ENCODE measurements at regions not wholly inside any gene's neighbourhood (a gene's known extent, or its start where the extent isn't known, plus 50 kb on each side); places are given as distances from the start of the nearest gene placed in this dataset.

DNA sequence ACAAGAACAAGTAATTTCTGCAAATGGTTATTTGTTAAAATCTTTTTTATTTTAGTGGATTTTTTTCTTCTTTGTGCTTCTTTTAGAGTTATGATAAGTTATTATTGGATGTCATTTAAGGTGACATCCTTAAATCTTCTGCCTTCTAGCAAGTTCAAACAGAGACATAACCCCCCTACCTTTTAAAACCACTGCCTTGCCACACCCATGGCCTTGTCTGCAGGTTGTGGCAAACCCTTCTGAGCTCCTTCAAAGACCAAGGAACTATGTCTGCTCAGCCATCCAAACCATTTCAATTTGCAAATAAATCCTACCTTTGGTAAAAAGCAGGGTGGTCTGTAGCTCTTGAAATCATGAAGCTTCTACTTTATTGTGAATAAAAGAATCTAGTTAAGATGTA, 241.6 kb downstream of the FAM76B start:
- no peaks in the 10 kb centered on the region for H3K4me1 ChIP-seq
- no peak overlapping the region for H3K27ac ChIP-seq
- H3K36me3 ChIP-seq: no peaks in the 10 kb centered on the region
- H3K4me3 ChIP-seq: no peak overlapping the region
- DNase-seq: no peak
- no peak for ATAC-seq
- TF ChIP-seq, protein P1, sequence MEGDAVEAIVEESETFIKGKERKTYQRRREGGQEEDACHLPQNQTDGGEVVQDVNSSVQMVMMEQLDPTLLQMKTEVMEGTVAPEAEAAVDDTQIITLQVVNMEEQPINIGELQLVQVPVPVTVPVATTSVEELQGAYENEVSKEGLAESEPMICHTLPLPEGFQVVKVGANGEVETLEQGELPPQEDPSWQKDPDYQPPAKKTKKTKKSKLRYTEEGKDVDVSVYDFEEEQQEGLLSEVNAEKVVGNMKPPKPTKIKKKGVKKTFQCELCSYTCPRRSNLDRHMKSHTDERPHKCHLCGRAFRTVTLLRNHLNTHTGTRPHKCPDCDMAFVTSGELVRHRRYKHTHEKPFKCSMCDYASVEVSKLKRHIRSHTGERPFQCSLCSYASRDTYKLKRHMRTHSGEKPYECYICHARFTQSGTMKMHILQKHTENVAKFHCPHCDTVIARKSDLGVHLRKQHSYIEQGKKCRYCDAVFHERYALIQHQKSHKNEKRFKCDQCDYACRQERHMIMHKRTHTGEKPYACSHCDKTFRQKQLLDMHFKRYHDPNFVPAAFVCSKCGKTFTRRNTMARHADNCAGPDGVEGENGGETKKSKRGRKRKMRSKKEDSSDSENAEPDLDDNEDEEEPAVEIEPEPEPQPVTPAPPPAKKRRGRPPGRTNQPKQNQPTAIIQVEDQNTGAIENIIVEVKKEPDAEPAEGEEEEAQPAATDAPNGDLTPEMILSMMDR (IDR thresholded peaks at IDR 0.05): no peak
- intact Hi-C loops (cut with DNase I): no loop called here
- H3K9me3 ChIP-seq: no peaks in the 10 kb centered on the region
- no peaks in the 10 kb centered on the region for H3K27me3 ChIP-seq

DNA sequence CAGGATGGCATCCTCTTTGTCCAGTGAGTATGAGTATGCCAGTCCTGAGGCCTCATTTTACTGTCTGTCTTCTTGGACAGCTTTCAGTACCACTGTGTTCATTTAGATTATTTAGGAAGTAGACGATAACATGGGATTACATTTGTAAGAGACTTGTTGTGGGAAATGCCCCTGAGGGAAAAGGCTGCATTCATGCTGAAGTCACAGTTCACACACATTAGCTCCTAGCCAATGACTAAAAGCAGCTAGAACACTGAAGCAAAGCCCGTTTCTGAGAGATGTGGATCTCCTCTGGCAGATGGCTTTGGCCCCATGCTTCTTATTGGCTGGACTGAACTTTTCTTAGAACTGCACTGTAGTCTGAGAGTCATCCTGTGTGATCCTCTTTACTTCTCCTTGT, 242.4 kb downstream of the FAM76B start:
- Histone ChIP-seq H3K27me3 (no peaks in the 10 kb centered on the region), H3K27ac (no peak overlapping the region), H3K36me3 (no peaks in the 10 kb centered on the region), H3K4me1 (no peaks in the 10 kb centered on the region), H3K4me3 (no peak overlapping the region), H3K9me3 (no peaks in the 10 kb centered on the region)
- DNase-seq (no peak), ATAC-seq (no peak)
- intact Hi-C loops (cut with DNase I): no loop called here
- TF ChIP-seq, protein P1 (IDR thresholded peaks at IDR 0.05): no peak

DNA sequence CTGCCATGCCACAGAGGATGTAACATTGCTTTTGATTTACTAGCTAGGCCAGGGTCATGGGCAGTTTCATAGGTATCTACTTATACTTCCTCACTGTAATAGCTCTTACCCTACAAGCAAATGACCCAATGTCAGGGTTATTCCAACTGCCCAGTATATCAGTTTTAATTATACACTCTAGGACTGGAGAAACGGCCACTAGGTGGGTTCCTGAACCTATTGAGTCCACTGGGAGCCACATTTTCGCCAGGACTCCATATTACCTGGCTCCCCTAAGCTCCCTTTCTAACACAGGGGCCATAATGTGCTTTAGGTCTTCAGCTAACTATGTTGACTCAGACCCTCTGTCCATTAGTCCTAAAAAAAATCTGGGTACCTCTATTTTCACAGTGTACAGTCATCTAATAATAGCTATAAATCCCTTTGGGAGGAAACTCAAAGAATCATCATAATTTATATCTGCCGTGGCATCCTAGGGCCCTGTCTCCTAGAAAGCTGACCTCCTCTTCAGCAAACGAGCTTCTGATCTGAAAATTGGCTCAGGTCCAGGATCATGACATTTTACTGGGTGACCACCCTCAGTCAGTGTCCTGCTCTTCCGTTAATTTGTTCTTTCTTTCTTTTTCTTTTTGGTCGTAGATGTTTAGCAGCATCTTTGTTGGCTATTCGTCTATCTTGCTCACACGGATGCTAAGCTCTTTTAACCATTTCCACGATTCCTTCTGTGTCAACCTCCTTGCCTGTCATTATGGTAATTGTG, 244.3 kb downstream of the FAM76B start:
- Histone ChIP-seq H3K4me1 (no peaks in the 10 kb centered on the region), H3K27ac (no peak overlapping the region), H3K36me3 (no peaks in the 10 kb centered on the region), H3K27me3 (no peaks in the 10 kb centered on the region), H3K4me3 (no peak overlapping the region), H3K9me3 (no peaks in the 10 kb centered on the region)
- DNase-seq (no peak), ATAC-seq (no peak)
- TF ChIP-seq, protein P1 (IDR thresholded peaks at IDR 0.05): no peak
- intact Hi-C loops (cut with DNase I): no loop called here

DNA sequence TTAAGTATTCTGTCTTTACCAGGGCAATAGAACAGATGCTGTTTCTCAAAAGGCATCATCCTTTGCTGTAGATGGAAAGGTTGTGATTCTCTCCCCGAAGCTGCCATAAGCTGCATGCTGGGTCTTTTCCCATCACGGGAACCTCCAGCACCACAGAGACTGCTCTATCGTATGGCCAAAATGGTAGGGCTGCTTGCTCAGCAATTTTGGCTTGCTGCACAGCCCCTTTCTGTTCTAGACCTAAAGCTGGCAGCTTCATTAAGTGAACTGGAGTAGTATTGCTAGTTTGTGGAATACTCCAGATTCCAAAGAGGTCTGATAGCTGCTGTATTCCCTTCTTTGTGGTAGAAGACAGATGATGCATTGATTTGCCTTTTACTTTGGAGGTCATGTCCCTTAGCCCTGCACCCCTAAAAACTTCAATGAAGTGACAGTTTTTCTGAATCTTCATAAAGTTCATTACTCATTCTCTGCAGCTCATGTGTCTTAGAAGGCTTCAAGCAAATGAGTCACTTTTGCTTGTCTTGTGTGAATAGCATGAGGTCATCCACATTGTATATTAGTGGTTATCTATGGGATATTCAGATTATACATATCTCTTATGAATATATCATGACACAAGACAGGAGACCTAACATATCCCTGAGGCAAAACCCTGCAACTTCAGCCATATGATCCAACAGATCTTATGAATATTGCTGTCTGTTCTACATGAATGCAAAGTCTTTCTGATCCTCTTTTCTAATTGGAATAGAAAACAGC, 245.3 kb downstream of the FAM76B start:
- TF ChIP-seq, protein P1 (IDR thresholded peaks at IDR 0.05): no peak
- H3K36me3 ChIP-seq: no peaks in the 10 kb centered on the region

DNA sequence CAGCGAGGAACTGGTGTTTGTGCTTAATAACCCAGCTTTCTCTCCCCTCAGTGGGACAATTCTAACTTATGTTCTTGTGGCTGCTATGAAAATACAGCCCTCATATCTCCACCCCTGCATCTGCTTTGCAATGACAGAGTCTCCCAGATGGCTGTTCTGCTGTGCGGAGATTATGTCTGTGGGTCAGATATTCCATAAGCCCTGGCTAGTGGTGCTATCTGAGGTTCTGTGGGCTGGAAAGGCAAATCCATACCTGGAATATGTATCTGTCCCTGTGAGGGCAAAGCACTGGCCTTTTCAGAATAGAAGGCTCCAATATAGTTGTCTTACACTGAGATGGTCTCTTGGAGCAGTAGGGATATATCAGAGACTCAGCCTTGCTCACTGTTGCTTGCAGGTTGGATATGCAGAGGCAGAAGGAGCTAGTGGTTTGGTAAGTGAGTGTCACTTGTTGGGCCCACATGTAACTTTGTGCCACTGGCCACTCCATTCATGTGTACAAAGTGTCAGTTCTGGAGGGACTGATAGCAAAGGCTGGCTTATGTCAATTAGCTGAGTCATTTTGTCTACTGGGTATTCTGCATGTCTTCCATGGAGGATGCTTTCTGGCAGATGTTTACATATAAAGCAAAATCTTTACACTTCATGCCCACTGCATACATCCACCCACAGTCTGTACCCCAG, 246.6 kb downstream of the FAM76B start:
- H3K36me3 ChIP-seq: no peaks in the 10 kb centered on the region
- no peak for DNase-seq
- no peaks in the 10 kb centered on the region for H3K9me3 ChIP-seq
- H3K27ac ChIP-seq: no peak overlapping the region
- no peak for ATAC-seq
- no peak overlapping the region for H3K4me3 ChIP-seq
- TF ChIP-seq, protein P1 (IDR thresholded peaks at IDR 0.05): no peak
- no peaks in the 10 kb centered on the region for H3K4me1 ChIP-seq
- H3K27me3 ChIP-seq: no peaks in the 10 kb centered on the region
- intact Hi-C loops (cut with DNase I): no loop called here

More for the DNA sequence above, 245.3 kb downstream of the FAM76B start:
- intact Hi-C loops (cut with DNase I): no loop called here
- H3K27me3 ChIP-seq: no peaks in the 10 kb centered on the region
- H3K9me3 ChIP-seq: no peaks in the 10 kb centered on the region
- ATAC-seq (no peak), DNase-seq (no peak)
- no peak overlapping the region for H3K27ac ChIP-seq
- H3K4me3 ChIP-seq: no peak overlapping the region
- no peaks in the 10 kb centered on the region for H3K4me1 ChIP-seq

All from upper lobe of right lung (tissue), 1 donor.